D341Med (cell line): ENCODE measurements at regions not wholly inside any gene's neighbourhood (a gene's known extent, or its start where the extent isn't known, plus 50 kb on each side); places are given as distances from the start of the nearest gene placed in this dataset.

Experiments used
- DNase-seq: peaks from one replicate; pipeline ENCODE4 v3.0.0; 2012; ENCODE audit warnings: low spot score

GRCh38 chr1:87225171-87225570, 103.5 kb upstream of the LMO4 start:
- DNase-seq: no peak

- no peak for DNase-seq
Measured at GRCh38 chr1:87226341-87226760, 102.3 kb upstream of the LMO4 start.

DNA sequence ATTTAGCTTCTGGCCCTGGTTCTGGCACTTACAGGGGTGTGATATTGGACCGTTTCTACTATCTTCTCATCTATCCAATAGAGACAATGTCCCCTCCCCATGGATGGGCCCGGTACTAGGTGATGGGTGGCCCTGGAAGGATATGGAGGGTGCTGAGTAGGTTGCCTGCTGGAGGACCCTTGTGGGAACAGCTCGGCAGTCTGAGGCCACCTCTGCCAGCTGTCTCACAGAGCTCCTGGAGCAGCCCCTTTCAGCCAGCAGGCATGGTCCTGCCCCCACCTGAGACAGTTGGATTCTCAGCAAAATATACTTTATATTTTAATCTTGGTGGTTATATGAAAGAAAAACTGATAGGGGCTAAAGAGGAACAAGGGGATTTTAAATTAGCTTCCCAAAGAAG, 101.0 kb upstream of the LMO4 start:
- no peak for DNase-seq

GRCh38 chr1:87230501-87230900, 98.2 kb upstream of the LMO4 start:
- no peak for DNase-seq

DNA sequence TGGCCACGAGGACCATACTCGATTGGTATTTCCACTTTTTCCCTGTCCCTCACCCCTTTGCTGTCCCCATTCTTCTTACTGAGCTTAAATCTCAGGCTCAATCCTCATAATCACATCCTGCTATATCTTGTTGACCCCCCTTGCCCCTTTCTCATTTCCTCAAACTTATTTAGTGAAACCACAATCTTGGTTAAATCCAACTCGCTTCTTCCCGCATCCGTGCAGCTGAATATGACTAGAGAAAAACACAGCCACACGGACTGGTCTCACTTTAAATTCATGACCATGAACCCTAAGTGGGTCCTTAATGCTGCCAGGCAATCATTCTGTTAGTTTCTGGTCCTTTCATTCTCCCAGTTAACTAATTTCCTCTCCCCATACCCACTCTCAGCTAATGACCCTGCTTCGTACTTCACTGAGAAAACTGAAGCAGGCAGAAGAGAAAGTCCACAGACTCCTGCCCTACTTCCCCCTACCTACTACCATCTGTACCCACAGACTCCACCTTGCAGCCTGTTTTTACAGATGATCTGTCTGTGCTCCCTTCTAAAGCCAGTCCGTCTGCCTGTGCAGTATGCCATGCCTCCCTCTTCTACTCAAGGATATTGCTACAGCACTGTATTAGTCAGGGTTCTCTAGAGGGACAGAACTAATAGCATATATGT, 96.8 kb upstream of the LMO4 start:
- DNase-seq: no peak

- DNase-seq: no peak
Measured at GRCh38 chr1:87236585-87236984, 92.1 kb upstream of the LMO4 start.

- DNase-seq: no peak
Measured at GRCh38 chr1:87239997-87240605, 88.6 kb upstream of the LMO4 start.

DNA sequence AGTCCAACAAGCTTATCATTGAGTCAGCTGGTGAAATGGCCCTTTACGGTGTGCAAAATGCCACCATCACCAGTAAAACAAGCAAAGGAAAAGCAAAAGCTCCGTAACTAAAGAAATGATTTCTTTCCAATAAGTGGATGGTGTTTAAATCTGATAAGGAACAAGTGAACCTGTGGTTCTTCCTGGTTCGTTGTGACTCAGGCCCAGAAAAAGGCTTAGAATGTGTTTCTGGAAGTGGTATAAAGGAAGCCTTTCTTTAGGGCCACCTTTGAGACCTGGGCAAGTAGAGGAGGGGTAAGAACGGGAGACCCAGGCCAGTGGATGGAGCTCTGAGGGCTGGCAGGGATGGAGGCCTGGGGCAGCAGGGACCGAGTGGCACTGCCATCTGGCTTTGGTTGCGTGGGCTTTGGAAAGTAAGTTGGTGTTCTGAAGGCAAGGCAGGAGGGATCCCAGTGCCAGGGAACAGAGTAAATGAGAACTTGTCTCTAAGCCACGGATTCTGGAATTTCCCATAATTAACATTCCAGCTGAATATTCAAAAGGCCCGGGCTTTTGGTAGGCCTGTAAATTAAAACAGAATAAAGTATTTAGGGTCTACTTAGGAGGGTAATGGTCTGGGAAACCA, 87.9 kb upstream of the LMO4 start:
- DNase-seq: no peak

DNA sequence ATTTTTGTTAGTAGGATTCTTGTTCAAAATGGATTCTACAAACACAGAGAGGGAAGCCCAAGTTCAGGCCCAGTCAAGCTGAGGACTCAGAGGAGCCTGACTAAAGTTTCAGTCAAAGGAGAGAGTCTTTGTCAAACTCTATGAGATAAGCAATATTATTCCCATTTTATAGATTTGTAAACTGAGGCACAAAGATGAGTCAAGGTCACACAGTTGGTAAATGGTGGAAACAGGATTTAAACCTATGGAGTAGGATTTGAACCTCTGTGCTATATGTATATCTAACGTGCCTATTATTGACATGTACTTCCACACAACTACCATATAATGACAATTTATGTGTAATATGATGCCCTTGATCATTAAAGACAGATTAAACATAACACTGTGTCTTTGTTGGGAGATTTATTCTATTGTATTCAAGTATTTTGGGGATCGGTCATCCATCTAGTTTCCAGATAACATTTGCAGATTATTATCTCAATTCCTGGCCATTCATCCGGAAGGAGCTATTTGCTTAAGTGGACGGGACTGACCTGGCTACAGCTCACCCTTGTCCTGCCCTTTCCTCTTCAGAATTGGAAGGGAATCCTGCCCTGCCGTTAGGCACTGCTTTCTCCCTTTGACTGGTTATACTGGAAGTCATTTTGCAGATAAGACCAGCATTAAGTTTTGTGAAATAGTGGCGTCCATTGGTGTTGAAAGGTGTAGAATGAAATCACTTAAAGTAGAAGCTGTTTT, 86.1 kb upstream of the LMO4 start:
- no peak for DNase-seq

DNA sequence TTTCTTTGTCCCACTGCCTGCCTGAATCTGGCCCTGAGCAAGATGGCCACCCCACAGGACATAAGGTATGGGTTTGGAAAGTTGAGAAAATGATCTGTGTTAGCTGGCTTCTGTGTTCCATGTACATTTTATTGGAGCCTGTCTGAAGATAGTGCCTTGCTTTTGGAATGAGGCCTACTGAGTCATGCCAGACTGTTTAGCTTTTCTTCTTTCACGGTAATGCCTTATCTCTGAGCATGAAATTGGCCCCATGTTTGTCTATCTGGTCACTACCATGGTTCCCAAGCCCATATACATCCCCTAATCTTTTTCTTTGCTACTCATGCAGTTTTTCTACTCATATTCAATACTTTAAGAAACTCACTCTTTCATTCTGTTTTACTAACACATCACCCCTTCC, 85.1 kb upstream of the LMO4 start:
- no peak for DNase-seq

DNA sequence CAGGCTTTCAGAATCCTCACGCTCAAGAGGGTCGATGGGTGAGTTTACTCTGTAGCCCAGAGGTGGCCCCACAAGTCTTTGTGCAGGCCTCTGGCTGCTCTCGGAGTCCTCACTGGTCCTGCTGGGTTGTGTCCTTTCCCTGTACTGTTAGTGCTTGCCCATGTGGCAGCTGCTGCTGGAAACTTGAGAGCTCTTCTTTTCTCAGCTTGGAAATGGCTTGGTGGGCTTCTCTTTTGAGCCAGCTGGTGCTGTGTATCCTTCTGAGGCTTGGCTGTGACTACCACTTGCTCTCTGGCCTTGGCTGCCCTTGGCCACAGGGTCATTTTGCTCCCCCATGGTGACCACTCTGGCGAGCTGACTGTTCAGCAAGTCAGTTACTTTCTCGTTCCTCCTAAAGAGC, 82.2 kb upstream of the LMO4 start:
- no peak for DNase-seq

- no peak for DNase-seq
Measured at GRCh38 chr1:87249803-87250202, 78.9 kb upstream of the LMO4 start.

DNA sequence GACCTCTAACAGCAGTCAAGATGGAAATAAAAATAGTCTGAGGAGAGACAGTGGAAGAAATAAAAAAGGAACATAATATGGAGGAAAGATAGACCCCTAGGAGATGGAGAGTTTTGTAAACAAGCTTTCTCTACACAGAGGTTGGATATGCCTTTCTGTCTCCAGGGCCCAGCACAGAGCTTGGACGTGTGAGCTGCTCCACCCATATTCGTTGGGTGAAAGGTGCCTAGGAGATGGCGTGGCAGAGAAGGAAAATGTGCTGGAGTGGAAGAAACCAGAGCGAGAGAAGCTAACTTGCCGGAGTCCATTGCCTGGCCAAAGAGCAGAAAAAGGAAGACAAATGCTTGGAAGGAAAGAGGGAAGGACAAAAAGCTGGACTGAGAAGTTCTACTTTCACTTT, 78.3 kb upstream of the LMO4 start:
- no peak for DNase-seq

DNA sequence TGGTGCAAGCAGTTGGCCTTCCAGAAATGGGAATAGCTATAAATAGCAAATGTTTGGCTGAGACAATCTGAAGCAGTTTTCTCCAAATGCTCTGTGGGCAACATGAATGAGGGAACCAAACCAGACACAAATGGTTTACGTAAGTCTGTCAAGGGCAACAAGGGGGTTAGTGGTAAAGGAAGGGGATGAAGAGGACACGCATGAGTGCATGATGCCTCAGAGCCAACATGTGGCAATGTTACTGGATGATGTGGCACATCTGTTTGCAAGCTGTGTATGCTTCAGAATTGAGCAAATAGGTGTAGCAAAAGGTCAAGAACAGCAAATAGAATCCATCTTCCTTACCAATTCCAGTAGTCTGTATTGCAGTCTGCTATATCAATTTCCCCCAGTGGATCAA, 76.3 kb upstream of the LMO4 start:
- DNase-seq: no peak

DNA sequence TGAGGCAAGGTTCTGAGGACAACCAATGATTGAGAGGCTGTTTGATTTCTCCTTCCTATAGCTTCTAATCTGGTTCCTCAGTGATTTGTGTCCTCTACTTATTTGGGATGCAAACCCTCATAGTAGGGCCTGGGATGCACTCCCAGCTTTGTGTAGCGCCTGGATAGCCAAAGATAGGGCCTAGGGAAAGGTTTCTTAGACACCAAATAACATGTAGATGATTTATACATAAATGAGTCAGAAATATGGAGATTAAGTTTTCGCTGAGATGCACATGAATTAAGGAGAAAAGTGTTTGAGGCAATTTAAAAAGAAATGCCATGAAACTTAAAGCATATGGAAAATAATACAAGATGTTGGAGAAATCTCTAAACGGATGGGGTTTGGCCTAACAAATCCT, 66.0 kb upstream of the LMO4 start:
- DNase-seq: no peak

GRCh38 chr1:87263281-87263680, 65.4 kb upstream of the LMO4 start:
- DNase-seq: no peak

GRCh38 chr1:87263785-87264184, 64.9 kb upstream of the LMO4 start:
- DNase-seq: peak; percentile 39

DNA sequence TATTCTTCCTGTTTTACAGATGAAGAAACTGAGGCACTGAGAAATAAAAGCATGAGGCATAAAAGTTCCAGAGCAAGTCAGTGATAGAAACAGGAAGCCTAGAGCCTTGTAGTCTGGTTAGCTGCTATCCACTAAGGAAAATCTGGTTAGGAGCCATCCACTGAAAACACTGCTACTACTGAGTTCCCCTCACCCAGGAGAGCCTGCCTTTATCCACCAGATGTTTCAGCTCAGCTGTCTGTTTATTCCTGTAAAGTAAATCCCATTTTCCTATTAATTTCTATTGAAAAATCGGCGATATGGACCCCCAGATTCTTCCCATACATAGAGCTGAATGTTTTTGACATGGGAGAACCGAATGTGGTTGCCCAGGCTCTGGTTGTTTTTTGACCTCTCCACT, 63.7 kb upstream of the LMO4 start:
- DNase-seq: no peak

DNA sequence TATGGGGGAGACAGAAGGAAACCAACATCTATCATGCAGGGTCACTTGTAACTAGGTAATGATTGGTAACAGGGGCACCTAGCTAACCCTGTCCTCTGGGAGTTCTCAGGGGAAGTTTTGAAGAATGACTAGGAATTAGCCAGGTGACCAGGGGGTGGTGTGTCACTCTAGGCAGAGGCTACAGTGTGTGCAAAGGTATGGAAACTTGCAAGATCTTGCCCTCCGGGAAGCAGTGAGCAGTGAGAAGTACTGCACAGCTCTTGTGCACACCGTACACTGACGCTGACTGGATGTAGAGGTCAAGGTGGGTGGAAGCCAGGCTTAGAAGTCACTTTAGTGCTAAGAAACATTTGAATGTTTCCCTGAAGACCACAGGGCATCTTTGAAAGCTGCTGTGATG, 62.9 kb upstream of the LMO4 start:
- no peak for DNase-seq

DNA sequence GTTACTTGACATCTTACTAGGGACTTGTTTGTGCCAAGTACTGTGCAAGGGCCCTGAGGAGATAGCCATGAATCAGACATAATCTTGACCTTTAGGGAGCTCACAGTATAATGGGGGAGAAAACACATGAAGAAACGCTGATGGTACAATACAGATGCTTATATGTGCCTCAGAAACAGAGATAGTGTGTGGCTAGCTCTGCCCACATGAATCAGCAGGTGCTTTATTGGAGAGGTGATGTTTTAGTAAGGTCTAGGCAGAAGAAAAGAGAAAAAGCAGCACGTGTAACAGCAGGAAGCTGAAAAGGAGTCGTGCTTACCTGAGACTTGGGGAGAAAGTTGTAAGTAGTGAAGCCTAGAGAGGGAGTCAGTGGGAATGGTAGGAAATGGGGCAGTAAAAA, 60.6 kb upstream of the LMO4 start:
- no peak for DNase-seq

GRCh38 chr1:87269921-87270320, 58.8 kb upstream of the LMO4 start:
- no peak for DNase-seq

DNA sequence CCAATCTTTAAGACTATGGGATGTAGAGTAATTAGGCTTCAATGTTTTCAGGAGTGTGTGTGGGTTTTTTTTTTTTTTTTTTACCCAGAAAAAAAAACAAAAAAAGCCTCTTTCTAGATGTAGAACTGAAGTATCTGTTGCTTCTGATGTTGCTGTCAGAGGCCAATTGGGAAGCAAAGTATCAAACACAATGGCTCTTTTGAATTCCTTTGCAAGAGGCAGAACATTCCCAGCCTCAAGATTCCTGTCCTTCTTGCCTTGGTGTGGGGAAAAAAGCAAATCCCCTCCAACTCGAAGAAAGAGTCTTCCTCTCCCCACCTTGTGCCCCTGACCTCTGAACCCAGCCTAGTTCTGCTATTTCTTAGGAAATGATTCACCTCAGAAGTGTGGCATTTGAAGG, 55.4 kb upstream of the LMO4 start:
- DNase-seq: no peak

DNA sequence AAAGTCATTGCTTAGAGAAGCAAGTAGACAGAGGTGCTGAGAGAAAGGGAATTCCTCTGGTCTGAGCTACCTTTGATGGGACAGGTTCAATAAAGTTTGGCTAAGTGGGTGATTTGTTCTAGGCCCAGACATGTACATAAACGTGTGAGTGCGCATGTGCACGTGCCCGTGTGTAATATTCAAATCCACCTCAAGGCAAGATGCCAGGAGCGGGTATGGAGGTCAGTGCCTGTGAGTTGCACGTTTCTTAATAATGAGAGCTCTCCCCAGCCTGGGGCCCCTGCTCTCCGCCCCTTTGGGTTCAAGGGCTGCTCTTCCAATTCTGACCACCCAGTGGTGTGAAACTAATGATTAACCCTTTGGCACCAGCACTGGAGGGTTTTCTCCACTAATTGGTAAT, 53.8 kb upstream of the LMO4 start:
- peak; percentile 68 for DNase-seq
